ENCODE measurements at regions not wholly inside any gene's neighbourhood (a gene's known extent, or its start where the extent isn't known, plus 50 kb on each side); places are given as distances from the start of the nearest gene placed in this dataset.

- DNase-seq (ENCODE audit: low read depth in 2 of 3, low spot score in 2 of 3): no peak
These were observed 1382.4 kb downstream of the BRD1 start for GRCh38 chr22:48445113-48445827.

GRCh38 chr22:48444320-48445112 is 1383.2 kb downstream of the BRD1 start:
- no peak for DNase-seq (ENCODE audit: low read depth in 2 of 3, low spot score in 2 of 3)

DNA sequence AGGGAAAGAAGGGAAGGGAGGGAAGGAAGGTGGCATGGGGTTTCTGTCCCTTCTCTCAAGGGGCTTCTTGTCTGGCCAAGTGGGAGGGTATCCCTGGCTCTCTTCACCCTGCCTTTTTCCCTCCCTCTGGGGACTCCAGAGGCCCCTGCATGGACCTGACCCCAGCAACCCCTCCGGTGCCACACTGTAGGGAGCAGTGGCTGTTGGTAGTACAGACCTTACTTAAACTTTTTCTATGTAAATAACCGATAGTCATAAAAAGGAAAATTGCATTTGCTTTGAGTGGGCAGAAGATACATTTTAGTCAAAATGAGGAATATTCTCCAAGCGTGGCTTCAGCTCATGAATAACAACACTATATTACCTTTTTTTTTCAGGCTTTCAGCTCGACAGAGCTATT is 1384.0 kb downstream of the BRD1 start:
- no peak for DNase-seq (ENCODE audit: low read depth in 2 of 3, low spot score in 2 of 3)

DNA sequence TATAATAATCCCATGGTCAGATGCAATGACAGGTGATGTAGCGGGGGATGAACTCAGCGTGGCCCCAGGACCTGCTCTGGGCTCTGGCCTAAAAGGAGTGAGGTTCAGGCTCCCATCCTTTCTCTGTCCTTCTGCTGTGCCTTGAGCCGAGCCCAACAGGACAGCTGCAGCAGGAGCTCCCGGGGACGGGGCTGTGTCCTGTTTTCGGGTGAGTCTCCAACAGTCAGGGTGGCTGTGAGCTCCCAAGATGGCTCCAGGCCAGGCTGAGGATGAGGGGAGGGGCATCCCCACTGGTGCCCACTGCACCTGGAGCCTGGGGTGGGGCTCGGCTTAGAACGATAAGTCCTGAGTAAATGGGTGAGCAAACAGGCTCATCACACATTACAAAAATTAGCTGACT is 1385.0 kb downstream of the BRD1 start:
- DNase-seq (ENCODE audit: low read depth in 2 of 3, low spot score in 2 of 3): no peak

- DNase-seq (ENCODE audit: low read depth in 2 of 3, low spot score in 2 of 3): no peak
These were observed 1386.2 kb downstream of the BRD1 start for GRCh38 chr22:48441553-48441850.

GRCh38 chr22:48440673-48441552 is 1386.8 kb downstream of the BRD1 start:
- DNase-seq (ENCODE audit: low read depth in 2 of 3, low spot score in 2 of 3): no peak

GRCh38 chr22:48440176-48440575 is 1387.5 kb downstream of the BRD1 start:
- DNase-seq (ENCODE audit: low read depth in 2 of 3, low spot score in 2 of 3): no peak

GRCh38 chr22:48439560-48440135 is 1388.0 kb downstream of the BRD1 start:
- no peak for DNase-seq (ENCODE audit: low read depth in 2 of 3, low spot score in 2 of 3)

DNA sequence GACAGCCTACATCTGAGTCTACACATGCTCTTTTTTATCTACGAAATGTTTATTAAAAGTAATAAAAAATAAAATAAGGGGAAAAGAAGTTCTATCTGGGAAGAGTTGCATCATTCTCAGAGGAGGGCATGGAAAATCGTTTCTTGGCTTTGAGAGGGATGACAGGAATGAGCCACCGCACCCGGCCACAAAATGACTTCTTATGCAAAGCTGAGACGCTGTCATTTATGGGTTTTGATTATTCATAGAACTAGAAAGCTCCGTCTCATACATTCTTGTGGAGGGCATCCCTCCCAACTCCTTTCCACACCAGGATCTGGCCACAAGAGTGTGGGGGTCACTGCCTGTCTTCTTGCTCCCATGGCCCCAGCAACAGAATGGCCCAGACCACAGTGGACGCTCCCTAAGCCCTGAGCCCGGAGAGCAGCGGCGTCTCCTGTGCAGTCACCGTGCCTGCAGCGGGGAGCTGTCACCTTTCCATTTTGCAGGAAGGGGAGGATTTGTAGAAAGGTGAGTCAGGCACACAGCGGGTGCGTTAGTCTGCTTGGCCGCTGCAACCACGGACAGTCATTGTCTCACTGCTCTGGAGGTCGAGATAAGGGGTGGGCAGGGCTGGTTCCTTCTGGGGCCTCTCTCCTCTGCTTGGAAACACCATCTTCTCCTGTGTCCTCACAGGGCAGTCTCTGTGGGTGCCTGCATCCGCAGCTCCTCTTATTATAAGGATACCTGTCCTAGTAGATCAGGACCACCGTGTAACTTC is 1388.7 kb downstream of the BRD1 start:
- no peak for DNase-seq (ENCODE audit: low read depth in 2 of 3, low spot score in 2 of 3)

DNA sequence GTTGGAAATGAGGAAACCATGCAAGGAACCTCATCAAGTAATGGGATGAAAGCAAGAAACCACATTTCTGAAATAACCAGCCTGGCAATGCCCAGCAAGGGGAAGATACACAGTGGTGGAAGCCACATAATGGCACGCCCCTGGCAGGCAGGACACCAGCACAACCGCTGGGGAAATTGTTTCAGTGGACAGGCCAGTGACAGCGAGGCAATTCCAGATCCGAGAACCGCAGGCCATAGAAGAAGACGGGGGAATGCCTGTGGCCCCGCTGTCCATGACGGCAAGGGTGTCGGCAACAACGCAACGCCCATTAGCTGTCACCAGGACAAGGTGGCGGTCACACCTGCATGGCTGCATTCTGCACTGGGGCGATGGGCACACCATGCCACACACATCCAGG is 1389.6 kb downstream of the BRD1 start:
- DNase-seq (ENCODE audit: low read depth in 2 of 3, low spot score in 2 of 3): no peak

DNA sequence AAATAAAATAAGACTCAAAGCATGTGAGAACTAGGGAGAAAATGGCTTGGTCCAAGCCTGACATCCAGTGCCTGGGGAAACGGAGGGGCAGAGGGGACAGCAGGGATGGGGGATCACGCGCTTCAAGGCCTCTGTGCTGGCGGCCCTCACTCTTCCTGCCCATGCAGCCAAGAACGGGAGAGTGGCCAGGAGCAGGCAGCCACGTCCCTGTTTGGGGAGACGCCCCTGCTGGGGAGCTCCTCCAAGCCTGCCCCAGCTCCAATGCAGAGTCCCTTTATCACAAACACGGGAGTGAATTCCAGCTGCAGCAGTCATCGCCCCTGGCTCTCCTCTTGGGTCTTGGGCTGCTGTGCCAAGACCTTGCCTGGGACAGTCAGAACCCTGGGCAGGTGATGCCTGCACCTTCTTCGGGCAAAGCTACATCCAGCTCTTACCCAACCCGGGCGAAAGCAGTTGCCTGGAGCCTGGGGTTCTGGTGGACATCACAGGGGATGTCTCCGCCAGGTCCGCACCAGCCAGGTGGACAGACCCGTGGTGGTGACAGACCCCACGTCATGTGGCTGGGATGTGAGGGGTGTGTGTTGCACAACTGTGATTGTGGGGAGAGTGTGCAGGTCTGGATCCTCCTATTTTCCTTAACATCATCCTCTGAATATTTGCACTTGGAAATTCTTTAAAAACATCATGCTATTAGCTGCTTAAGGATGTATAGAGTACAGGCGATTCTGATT is 1391.3 kb downstream of the BRD1 start:
- DNase-seq (ENCODE audit: low read depth in 2 of 3, low spot score in 2 of 3): no peak

- DNase-seq (ENCODE audit: low read depth in 2 of 3, low spot score in 2 of 3): no peak
These were observed 1392.8 kb downstream of the BRD1 start for GRCh38 chr22:48434868-48435250.

- DNase-seq (ENCODE audit: low read depth in 2 of 3, low spot score in 2 of 3): no peak
These were observed 1393.4 kb downstream of the BRD1 start for GRCh38 chr22:48434156-48434867.

GRCh38 chr22:48433647-48434046 is 1394.0 kb downstream of the BRD1 start:
- DNase-seq (ENCODE audit: low read depth in 2 of 3, low spot score in 2 of 3): no peak

DNA sequence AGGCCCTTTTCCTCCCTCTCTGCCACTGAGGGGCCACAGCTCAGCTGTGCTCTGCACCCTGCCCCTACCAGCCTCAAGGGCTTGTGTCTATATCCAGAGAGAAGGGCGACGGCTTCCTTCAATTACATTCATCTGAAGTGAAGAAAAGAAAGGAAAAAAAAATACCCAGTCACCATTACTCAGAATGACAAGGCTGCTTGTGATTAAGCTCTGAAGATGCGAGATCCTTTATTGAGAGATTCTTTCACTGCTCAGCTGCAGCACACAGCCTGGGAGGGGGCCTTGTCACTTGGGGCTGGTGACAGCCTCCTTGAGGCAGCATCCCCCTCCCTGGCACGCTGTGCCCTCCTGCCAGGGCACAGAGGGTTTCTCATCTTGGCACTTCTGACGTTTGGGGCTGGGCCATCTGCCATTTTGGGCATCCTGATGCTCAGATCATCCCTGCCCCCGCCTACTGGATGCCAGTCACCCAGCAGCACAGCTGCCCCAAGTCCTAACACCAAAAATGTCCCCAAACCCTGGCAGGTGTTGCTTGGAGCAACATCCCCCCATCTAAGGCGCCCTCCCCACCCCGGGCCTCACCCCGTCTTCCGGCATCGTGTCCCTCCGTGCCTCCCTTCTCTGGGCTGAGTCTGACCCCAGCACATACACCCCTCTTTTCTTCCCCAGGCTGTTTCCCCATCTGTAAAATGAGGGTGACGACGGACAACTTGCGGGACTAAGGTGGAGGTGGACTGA is 1394.7 kb downstream of the BRD1 start:
- DNase-seq (ENCODE audit: low read depth in 2 of 3, low spot score in 2 of 3): no peak

- DNase-seq (ENCODE audit: low read depth in 2 of 3, low spot score in 2 of 3): no peak
These were observed 1395.9 kb downstream of the BRD1 start for GRCh38 chr22:48431536-48432315.

DNA sequence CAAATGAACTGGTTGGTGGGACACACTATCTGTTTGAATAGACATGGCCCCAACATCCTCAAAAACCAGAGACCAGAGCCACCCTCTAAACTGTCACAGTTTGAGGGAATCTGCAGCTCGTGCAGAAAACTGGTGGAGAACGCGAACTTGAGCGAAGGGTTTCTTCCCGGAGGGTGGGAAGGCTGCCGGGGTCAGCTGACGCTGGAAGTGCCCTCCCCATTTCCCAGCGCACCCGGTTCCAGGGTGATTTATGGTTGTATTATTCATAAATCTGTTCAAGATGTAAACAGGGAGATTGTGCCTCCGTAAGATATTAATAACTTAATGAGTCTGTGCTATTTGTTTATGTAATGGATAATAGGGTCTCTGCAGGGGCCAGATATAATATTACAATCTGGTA is 1396.7 kb downstream of the BRD1 start:
- no peak for DNase-seq (ENCODE audit: low read depth in 2 of 3, low spot score in 2 of 3)

Data from hematopoietic multipotent progenitor cell (in vitro differentiated cells).